Mucosa of stomach (tissue), 1 donor: ENCODE measurements at regions not wholly inside any gene's neighbourhood (a gene's known extent, or its start where the extent isn't known, plus 50 kb on each side); places are given as distances from the start of the nearest gene placed in this dataset.

Experiments
- H3K27me3 ChIP-seq: one replicate; pipeline ENCODE4 v1.7.0; 2013; ENCODE audit warnings: mild to moderate bottlenecking, low read length; ENCODE audit not compliant: control insufficient read depth, insufficient read depth
- H3K36me3 ChIP-seq: one replicate; pipeline ENCODE4 v1.7.0; 2013; ENCODE audit warnings: low read length; ENCODE audit not compliant: control insufficient read depth, insufficient read depth
- H3K4me1 ChIP-seq: one replicate; pipeline ENCODE4 v1.7.0; 2013; ENCODE audit warnings: mild to moderate bottlenecking, low read length; ENCODE audit not compliant: control insufficient read depth, insufficient read depth
- H3K4me3 ChIP-seq: one replicate; pipeline ENCODE4 v1.7.0; 2013; ENCODE audit warnings: low read length
- H3K9ac ChIP-seq: one replicate; pipeline ENCODE4 v1.7.0; 2013; ENCODE audit warnings: mild to moderate bottlenecking, low read length, moderate library complexity
- H3K9me3 ChIP-seq: one replicate; pipeline ENCODE4 v1.7.0; 2013; ENCODE audit warnings: mild to moderate bottlenecking, low read length, moderate library complexity; ENCODE audit not compliant: control insufficient read depth
- donor health status: Pancreatic carcinoma.

DNA sequence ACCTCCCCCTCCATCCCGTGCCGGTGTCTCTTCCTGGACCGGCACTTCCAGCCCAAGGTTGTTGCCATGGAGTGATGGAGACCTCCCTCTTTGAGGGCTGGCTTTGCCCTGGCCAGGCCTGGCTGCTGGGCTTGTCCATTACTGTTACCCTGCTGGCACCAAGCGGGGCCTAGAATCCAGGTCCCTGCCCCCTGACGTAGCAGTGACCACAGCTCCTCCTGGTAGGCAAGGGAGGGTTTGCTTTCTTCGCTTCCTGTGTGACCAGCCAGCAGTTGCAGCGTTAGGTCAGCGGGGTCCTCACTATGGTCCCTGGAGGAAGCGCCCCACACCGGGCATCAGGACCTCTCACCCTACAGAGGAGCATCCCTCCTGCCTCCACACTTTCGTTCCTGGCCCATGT is 146.7 kb upstream of the COL5A1 start:
- no peaks in the 10 kb centered on the region for H3K36me3 ChIP-seq
- no peaks in the 10 kb centered on the region for H3K4me1 ChIP-seq
- no peaks in the 10 kb centered on the region for H3K9me3 ChIP-seq
- H3K9ac ChIP-seq: no peak overlapping the region
- no peak overlapping the region for H3K4me3 ChIP-seq
- H3K27me3 ChIP-seq: no peaks in the 10 kb centered on the region

DNA sequence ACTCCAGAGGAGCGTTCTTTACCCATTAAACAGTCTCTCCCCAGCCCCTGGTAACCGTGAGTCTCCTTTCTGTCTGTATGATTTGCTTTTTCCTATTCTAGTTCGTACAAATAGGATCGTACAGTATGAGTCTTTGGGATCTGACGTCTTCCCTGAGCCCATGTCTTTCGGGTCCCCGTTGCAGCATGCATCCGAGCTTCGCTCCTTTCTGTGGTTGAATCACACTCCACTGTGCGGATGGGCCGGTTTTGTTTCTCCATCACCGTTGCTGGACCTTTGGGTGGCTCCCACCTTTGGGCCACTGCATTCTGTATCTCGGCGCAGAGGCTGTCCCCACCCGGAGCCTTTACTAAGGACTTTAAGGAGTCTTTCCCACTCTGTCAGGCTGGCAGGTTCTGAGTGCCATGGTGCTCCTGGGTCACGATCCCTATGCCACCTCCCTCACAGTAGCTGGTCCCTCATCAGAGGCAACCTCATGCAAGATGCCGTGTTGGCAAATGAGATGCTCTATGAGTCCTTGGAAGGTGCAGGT is 145.7 kb upstream of the COL5A1 start:
- no peak overlapping the region for H3K9ac ChIP-seq
- H3K4me3 ChIP-seq: no peak overlapping the region
- no peaks in the 10 kb centered on the region for H3K9me3 ChIP-seq
- no peaks in the 10 kb centered on the region for H3K4me1 ChIP-seq
- peaks cover 4% of the 10 kb centered on the region for H3K27me3 ChIP-seq
- no peaks in the 10 kb centered on the region for H3K36me3 ChIP-seq

- Histone ChIP-seq H3K9me3 (no peaks in the 10 kb centered on the region), H3K27me3 (peaks cover 11% of the 10 kb centered on the region), H3K36me3 (no peaks in the 10 kb centered on the region), H3K4me3 (no peak overlapping the region), H3K4me1 (no peaks in the 10 kb centered on the region), H3K9ac (no peak overlapping the region)
These were observed 145.0 kb upstream of the COL5A1 start for GRCh38 chr9:134496413-134497282.

GRCh38 chr9:134497283-134497860 is 144.2 kb upstream of the COL5A1 start:
- no peak overlapping the region for H3K9ac ChIP-seq
- no peaks in the 10 kb centered on the region for H3K36me3 ChIP-seq
- no peaks in the 10 kb centered on the region for H3K9me3 ChIP-seq
- H3K4me1 ChIP-seq: no peaks in the 10 kb centered on the region
- peaks cover 18% of the 10 kb centered on the region for H3K27me3 ChIP-seq
- no peak overlapping the region for H3K4me3 ChIP-seq

DNA sequence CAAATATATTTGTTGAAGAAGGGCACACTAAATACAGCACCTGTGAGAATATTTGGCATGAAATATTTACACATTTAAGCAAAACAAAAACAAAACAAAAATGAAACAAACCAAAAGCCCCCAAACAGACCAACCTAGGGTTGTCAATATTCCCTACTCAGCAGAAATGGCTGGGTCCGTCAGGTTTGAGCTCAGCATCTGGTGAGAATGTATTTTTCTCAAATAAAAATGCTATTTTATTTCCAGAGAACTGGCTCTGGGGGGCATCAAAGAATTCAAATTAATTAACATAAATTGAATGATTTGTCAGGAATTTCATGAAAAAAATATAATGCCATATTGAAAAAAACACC is 142.8 kb upstream of the COL5A1 start:
- Histone ChIP-seq H3K27me3 (peaks cover 22% of the 10 kb centered on the region), H3K36me3 (no peaks in the 10 kb centered on the region), H3K9me3 (no peaks in the 10 kb centered on the region), H3K9ac (no peak overlapping the region), H3K4me3 (no peak overlapping the region), H3K4me1 (no peaks in the 10 kb centered on the region)

- H3K27me3 ChIP-seq: peaks cover 22% of the 10 kb centered on the region
- no peak overlapping the region for H3K9ac ChIP-seq
- H3K9me3 ChIP-seq: no peaks in the 10 kb centered on the region
- no peak overlapping the region for H3K4me3 ChIP-seq
- no peaks in the 10 kb centered on the region for H3K36me3 ChIP-seq
- H3K4me1 ChIP-seq: no peaks in the 10 kb centered on the region
These were observed 140.5 kb upstream of the COL5A1 start for GRCh38 chr9:134500931-134501760.

- H3K36me3 ChIP-seq: no peaks in the 10 kb centered on the region
- H3K27me3 ChIP-seq: peaks cover 22% of the 10 kb centered on the region
- no peak overlapping the region for H3K4me3 ChIP-seq
- H3K4me1 ChIP-seq: no peaks in the 10 kb centered on the region
- no peaks in the 10 kb centered on the region for H3K9me3 ChIP-seq
- no peak overlapping the region for H3K9ac ChIP-seq
These were observed 139.8 kb upstream of the COL5A1 start for GRCh38 chr9:134501761-134502265.

GRCh38 chr9:134502266-134502791 is 139.3 kb upstream of the COL5A1 start:
- Histone ChIP-seq H3K36me3 (no peaks in the 10 kb centered on the region), H3K27me3 (peaks cover 22% of the 10 kb centered on the region), H3K9ac (no peak overlapping the region), H3K9me3 (no peaks in the 10 kb centered on the region), H3K4me1 (no peaks in the 10 kb centered on the region), H3K4me3 (no peak overlapping the region)

DNA sequence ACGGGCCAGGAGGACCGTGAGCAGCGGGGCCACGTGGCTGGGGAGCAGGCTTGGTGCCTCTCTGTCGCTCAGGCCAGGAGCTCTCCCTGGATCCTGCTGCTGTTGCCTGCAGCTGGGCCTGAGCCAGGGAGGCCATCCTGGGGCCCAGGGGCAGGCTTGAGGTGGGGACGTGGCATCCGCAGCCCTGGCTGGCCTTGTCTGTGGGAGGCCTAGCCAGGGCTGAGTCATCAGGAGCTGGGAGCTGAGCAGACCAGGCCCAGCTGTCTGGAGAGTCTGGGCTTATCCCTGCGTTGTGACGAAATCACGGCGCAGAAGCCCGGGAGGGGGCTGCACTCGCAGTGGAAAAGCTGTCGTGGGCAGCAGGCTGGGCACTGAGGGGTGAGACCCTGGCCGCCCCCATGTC is 138.8 kb upstream of the COL5A1 start:
- H3K4me1 ChIP-seq: no peaks in the 10 kb centered on the region
- H3K27me3 ChIP-seq: peaks cover 22% of the 10 kb centered on the region

GRCh38 chr9:134503301-134504105 is 138.1 kb upstream of the COL5A1 start:
- H3K4me1 ChIP-seq: no peaks in the 10 kb centered on the region
- H3K4me3 ChIP-seq: no peak overlapping the region
- H3K9ac ChIP-seq: no peak overlapping the region
- peaks cover 22% of the 10 kb centered on the region for H3K27me3 ChIP-seq
- no peaks in the 10 kb centered on the region for H3K9me3 ChIP-seq
- H3K36me3 ChIP-seq: no peaks in the 10 kb centered on the region

More for the DNA sequence above, 138.8 kb upstream of the COL5A1 start:
- no peak overlapping the region for H3K9ac ChIP-seq
- no peaks in the 10 kb centered on the region for H3K9me3 ChIP-seq
- H3K4me3 ChIP-seq: no peak overlapping the region
- no peaks in the 10 kb centered on the region for H3K36me3 ChIP-seq

GRCh38 chr9:134504106-134504385 is 137.6 kb upstream of the COL5A1 start:
- Histone ChIP-seq H3K4me3 (no peak overlapping the region), H3K4me1 (no peaks in the 10 kb centered on the region)

More at GRCh38 chr9:134504106-134504385, 137.6 kb upstream of the COL5A1 start:
- H3K27me3 ChIP-seq: peaks cover 22% of the 10 kb centered on the region
- H3K9me3 ChIP-seq: no peaks in the 10 kb centered on the region
- no peak overlapping the region for H3K9ac ChIP-seq
- no peaks in the 10 kb centered on the region for H3K36me3 ChIP-seq
